ENCODE measurements at regions not wholly inside any gene's neighbourhood (a gene's known extent, or its start where the extent isn't known, plus 50 kb on each side); places are given as distances from the start of the nearest gene placed in this dataset.

DNA sequence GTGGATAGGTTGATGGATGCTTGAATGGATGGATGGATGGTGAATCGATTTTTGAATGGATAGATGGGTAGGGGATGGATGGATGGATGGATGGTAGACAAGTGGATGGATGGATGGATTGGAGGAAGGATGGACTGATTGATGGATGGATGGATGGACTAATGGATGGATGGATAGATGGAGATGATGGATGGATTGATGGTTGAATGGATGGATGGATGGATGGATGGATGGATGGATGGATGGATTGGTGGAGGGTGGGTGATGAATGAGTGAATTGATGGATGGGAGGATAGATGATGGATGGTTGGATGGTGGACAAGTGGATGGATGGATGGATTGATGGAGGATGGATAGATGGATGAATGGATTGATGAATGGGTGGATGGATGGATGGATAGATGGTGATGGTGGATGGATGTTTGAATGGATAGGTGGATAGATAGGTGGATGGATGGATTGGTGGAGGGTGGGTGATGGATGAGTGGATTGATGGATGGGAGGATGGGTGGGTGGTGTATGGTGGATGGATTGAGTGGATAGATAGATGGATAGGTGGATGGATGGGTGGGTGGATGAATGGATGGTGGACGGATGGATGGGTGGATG lies 1140.9 kb downstream of the BRD1 start:
- DNase-seq, result no peak

DNA sequence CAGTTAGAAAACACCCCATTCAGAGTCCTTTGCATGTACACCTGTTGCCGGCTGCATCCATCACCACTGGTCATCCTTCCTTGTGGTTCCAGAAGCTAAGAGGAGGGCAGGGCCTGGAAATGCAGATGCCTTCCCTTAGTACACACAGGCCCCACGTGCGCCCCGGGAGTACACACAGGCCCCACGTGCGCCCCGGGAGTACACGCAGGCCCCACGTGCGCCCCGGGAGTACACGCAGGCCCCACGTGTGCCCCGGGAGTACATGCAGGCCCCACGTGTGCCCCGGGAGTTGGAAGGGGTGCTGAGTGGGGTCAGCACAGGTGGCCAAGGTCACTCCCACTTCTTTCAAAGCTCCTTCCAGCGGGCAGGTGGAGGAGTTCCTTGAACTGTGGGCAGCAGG lies 1141.9 kb downstream of the BRD1 start:
- no peak for DNase-seq

DNA sequence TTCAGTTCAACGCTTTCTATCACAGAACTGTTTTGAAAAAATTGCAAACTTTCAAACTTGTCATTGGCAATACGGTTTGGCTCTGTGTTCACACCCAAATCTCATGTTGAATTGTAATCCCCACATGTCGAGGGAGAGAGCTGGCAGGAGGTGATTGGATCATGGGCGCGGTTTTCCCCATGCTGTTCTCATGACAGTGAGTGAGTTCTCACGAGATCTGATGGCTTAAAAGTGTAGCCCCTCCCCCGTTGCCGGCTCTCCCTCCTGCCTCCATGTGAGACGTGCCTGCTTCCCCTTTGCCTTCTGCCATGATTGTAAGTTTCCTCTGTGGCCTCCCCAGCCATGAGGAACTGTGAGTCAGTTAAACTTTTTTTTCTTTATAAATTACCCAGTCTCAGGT lies 1144.0 kb downstream of the BRD1 start:
- DNase-seq, result no peak

DNA sequence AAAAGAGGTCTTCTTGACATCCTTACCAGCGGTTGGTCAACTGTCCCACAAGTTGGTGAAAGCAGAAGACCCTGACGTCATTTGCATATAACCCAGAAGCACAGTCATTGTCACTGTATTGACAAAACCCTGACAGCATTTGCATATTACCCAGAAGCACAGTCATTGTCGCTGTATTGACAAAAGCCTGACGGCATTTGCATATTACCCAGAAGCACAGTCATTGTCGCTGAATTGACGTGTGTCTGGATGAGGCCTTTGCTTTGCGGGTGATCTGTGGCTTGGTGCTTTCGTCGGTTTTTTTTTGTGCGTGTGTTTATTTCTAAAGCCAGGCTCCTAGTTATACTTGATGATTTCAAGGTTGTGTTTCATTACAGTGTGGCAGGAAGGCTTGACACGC lies 1145.2 kb downstream of the BRD1 start:
- no peak for DNase-seq

DNA sequence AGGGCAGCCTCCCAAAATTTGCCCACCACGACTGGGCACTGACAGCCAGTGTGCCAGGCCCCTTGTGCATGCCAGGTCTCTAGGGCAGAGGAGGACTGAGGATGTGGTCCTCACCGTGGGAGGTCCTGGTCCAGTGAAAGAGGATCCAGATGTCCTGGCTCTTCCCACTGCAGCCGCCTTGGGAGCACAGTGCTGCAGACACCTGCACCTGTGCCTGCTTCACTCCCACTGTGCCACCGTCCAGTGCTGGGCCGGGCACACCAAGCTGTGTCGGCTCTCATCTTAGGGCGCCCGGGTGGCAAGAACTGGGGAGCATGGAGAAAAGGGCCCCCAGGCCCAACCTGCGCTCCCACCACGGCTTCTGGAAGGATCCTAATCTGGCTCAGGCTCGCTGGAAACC lies 1147.1 kb downstream of the BRD1 start:
- DNase-seq, result no peak

DNA sequence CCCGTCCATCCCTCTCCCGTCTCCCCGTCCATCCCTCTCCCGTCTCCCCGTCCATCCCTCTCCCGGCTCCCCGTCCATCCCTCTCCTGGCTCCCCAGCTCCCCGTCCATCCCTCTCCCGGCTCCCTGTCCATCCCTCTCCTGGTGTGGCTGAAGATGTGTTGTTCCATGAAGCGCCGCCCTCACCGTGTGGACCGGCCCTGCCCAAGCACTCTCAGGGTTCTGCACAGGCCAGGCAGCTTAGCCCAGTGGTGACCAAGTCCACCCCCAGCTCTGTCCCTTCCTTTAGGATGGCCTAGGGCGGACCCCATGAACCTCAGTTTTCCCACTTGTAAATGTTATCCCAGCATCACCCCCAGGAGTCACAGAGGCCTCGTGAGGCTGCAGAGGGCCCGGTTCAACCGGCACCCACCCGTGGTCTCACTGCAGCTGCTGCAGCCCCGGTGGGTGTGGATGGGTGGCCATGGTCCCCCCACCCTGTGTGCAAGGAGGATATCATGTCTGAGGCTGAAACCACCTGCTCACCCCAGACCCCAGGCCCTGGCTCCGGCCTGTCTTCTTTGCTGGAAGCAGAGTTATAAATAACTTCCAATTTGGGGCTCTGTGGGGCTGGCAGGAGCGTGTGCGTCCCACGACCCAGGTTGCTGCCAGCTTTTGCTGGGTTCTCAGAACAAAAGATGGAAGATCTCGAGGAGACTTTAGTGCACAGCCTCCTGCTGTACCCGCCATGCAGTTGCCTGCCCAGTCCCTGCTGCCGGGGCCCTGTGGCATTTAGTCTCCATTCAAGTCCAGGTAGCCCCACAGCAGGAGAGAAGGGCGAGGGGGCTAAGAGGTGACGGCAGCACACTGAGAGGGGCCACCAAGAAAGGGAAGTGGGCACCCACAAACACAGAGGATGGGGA lies 1147.8 kb downstream of the BRD1 start:
- no peak for DNase-seq

- no peak for DNase-seq
These were observed 1149.2 kb downstream of the BRD1 start for GRCh38 chr22:48678171-48679135.

GRCh38 chr22:48677621-48678020 lies 1150.1 kb downstream of the BRD1 start:
- no peak for DNase-seq

- DNase-seq, result no peak
These were observed 1150.5 kb downstream of the BRD1 start for GRCh38 chr22:48677168-48677520.

DNA sequence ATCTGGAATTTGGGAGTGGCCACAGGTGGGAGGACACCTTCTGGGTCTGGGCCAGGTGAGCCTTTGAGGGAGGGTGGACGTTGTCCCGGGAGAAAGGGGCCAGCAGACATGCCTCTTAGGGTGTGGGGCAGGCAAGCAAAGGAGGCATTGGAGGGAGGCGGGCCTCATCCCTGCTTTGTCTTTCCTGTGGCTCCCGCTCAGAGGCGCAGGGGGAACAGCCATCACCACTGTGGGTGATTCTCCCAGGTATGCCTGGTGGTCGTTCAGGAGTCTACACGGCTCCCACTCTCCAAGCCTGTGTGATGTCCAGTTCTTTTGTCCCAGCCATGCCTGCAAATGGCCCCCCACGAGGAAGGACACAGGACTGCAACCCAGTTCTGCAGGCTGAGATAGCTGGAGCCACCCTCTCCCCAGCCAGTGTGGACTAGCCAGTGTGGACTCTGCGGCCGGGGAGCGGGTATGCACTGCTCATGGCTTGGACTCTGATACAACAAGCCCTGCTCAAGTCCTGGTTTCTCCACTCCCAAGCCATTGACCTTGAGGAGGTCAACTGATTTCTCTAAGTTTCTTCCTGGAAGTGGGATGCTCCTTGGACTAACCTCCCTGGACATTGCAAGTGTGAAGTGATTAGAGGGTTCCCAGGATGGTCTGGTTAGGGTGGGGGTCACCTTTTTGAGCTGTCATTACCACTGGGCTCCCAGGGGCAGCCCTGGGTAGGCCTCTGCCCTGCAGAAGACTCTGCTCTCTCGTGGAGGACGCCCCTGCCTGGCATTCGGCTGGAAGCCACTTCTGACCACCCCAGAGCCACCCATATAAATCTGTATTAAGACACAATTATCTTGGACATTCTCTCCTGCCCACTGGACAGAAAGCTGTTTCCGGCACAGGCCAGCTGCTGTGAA lies 1151.2 kb downstream of the BRD1 start:
- DNase-seq, result no peak

- DNase-seq, result no peak
These were observed 1151.9 kb downstream of the BRD1 start for GRCh38 chr22:48675830-48676145.

DNA sequence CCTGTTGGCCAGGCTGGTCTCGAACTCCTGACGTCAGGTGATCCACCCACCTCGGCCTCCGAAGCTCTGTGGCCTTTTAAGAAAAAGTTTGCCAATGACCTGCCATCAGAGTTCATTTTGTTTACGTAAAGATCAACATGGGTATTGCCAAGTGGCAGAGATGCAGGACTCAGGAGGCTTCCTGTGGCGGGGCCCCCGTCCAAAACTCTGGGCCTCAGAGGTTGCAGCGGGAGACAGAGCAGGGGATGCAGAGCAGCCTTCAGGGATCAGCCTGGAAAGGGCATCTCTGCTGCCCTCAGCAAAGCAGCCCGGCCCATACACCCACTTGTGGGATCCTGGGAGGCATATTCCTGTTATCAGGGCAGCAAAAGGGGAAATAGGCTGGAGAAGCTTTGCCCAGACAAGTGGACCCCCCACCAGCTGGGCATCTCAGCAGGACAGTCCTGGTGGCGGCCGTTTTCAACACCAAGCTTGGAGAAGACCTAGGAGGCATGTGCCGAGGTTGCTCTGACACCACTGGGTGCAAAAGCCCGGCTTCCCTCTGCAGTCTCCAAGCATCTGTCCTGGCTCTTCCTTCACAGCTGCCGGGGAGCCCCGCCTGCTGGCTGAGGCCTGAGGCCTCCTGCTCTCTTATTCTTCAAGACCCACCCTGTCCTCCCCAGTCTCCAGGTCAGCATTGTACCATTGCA lies 1152.4 kb downstream of the BRD1 start:
- no peak for DNase-seq

- DNase-seq, result no peak
These were observed 1153.7 kb downstream of the BRD1 start for GRCh38 chr22:48673806-48674500.

GRCh38 chr22:48672387-48672786 lies 1155.3 kb downstream of the BRD1 start:
- no peak for DNase-seq

DNA sequence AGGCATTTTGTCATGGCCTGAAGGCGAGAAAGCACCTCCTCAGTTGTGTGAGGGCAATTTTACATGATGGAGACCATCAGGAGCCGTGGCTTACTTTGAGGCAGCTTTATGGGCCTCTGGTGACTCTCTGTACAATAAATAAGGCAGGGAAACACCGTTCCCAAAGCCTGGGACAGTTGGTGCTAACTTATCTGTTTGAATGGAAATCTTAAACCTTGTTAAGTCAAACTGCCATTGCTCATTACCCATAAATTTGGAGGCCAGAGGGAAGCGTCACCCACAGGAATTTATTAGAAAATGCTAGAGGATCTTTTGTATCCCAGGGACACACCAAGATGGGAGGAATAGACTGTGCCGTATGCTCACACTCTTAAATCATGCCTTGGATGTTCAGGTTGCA lies 1156.9 kb downstream of the BRD1 start:
- DNase-seq, result no peak

- no peak for DNase-seq
These were observed 1157.5 kb downstream of the BRD1 start for GRCh38 chr22:48669986-48670716.

DNA sequence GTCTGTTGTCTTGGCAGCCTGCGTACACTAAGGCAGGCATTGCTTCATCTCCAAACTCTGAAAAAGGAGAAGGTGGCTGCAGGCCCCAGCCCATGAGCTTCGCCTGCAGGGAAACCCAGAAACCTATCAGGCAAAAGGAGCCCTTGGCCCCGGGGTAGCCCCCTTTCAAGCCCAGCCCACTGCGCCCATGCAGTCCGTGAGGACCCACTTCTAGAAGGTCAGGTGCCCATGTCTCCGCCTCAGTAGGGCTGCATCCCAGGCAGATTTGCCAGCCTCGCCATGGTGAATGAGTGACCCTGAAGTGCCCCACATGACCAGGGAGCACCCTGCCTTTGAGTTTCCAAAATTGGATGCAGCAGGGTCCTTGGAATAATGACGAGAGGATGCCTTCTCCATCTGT lies 1158.4 kb downstream of the BRD1 start:
- no peak for DNase-seq

- no peak for DNase-seq
These were observed 1160.4 kb downstream of the BRD1 start for GRCh38 chr22:48667289-48667688.

- no peak for DNase-seq
These were observed 1161.1 kb downstream of the BRD1 start for GRCh38 chr22:48666620-48667019.

DNA sequence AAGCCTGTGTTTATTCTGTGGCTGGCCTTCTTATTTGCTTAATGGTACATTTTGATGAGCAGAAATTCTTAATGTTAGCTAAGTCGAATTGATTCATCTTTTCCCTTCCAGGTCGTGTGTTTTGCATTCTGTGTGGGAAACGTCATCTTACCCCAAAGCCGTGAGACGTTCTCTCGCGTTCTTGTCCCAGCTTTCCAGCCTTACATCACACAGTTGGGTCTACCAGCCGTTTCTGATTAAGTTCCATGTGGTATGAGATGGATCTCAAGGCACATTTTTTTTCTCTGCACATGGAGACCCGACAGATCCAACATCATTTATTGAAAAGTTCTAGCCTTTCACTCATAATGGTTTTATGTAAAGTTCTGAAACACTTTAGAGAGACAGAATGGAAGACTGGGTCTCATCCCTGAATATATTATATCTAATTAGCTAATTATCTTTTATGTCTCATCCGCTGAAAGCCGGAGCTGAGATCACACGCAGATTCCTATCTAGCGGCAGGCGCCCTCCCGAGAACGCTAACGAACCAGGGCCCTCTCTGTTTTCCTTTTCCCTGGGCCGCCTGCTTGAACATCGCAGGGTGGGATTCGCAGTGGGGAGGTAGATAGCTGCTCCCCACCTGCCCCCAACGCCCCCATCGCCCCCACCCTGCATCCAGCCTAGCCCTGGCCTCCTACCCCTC lies 1162.2 kb downstream of the BRD1 start:
- no peak for DNase-seq
